Activated CD4-positive, CD25-positive, alpha-beta regulatory T cell treated with anti-CD3 and anti-CD28 coated beads, Interleukin-2, amount 50 U/mL, for 16 hours (primary cell): ENCODE measurements at regions not wholly inside any gene's neighbourhood (a gene's known extent, or its start where the extent isn't known, plus 50 kb on each side); places are given as distances from the start of the nearest gene placed in this dataset.

Experiments used
- DNase-seq: peaks from one replicate; pipeline ENCODE4 v3.0.0-alpha.2; 2020; ENCODE audit warnings: low read depth, low spot score

- no peak for DNase-seq
Observed at GRCh38 chr11:127649071-127649470, 648.5 kb upstream of the KIRREL3 start.

GRCh38 chr11:127648583-127648982, 648.0 kb upstream of the KIRREL3 start:
- no peak for DNase-seq

- DNase-seq: no peak
Observed at GRCh38 chr11:127644366-127644765, 643.8 kb upstream of the KIRREL3 start.

GRCh38 chr11:127643268-127644058, 642.9 kb upstream of the KIRREL3 start:
- DNase-seq: no peak

- DNase-seq: no peak
Observed at GRCh38 chr11:127640561-127641451, 640.2 kb upstream of the KIRREL3 start.

- DNase-seq: no peak
Observed at GRCh38 chr11:127639916-127640315, 639.3 kb upstream of the KIRREL3 start.

- no peak for DNase-seq
Observed at GRCh38 chr11:127632976-127633680, 632.6 kb upstream of the KIRREL3 start.

GRCh38 chr11:127632546-127632945, 632.0 kb upstream of the KIRREL3 start:
- DNase-seq: no peak

- no peak for DNase-seq
Observed at GRCh38 chr11:127631974-127632373, 631.4 kb upstream of the KIRREL3 start.

- no peak for DNase-seq
Observed at GRCh38 chr11:127629200-127629599, 628.6 kb upstream of the KIRREL3 start.

- no peak for DNase-seq
Observed at GRCh38 chr11:127628458-127628785, 627.9 kb upstream of the KIRREL3 start.

GRCh38 chr11:127627629-127628457, 627.3 kb upstream of the KIRREL3 start:
- no peak for DNase-seq

- DNase-seq: no peak
Observed at GRCh38 chr11:127627204-127627603, 626.6 kb upstream of the KIRREL3 start.

- no peak for DNase-seq
Observed at GRCh38 chr11:127625402-127625801, 624.8 kb upstream of the KIRREL3 start.

- DNase-seq: no peak
Observed at GRCh38 chr11:127624306-127624856, 623.8 kb upstream of the KIRREL3 start.

GRCh38 chr11:127622686-127623085, 622.1 kb upstream of the KIRREL3 start:
- no peak for DNase-seq

- DNase-seq: no peak
Observed at GRCh38 chr11:127620671-127621070, 620.1 kb upstream of the KIRREL3 start.

GRCh38 chr11:127619946-127620345, 619.4 kb upstream of the KIRREL3 start:
- DNase-seq: no peak

GRCh38 chr11:127618721-127619120, 618.2 kb upstream of the KIRREL3 start:
- DNase-seq: no peak

GRCh38 chr11:127616158-127616557, 615.6 kb upstream of the KIRREL3 start:
- DNase-seq: no peak

GRCh38 chr11:127612607-127613006, 612.0 kb upstream of the KIRREL3 start:
- no peak for DNase-seq
